Lower leg skin (tissue), 4 donors: ENCODE measurements at regions not wholly inside any gene's neighbourhood (a gene's known extent, or its start where the extent isn't known, plus 50 kb on each side); places are given as distances from the start of the nearest gene placed in this dataset.

Experiments used
- DNase-seq, 2 donors: peaks; one replicate each; pipeline ENCODE4 v3.0.0-alpha.2; 2019; ENCODE audit warnings: low spot score in 2 of 2
- H3K4me3 ChIP-seq: fragments of 200-600 bp; sonication (generic); 2 replicates; pipeline ENCODE4 v1.5.1; 2017; ENCODE audit warnings: mild to moderate bottlenecking, low read depth; ENCODE audit not compliant: poor library complexity, severe bottlenecking
- POLR2A ChIP-seq, 2 donors: fragments of 450-650 bp; IDR thresholded peaks; one replicate each; pipeline ENCODE4 v1.6.1; 2016 to 2017; ENCODE audit warnings: antibody characterized with exemption in 2 of 2, mild to moderate bottlenecking in 1 of 2, moderate library complexity in 1 of 2
- WGBS, 2 donors: methylation state at CpG; one replicate each; pipeline ENCODE4 v1.1.5; 2018; 5-methylcytosine and 5-hydroxymethylcytosine counted together
- intact Hi-C: fragments of 100-400 bp; cut with DNase I; formaldehyde crosslinking; loops from one replicate; pipeline ENCODE4 v1.15.0; 2023; ENCODE audit warnings: low total_unique reads
- TF ChIP-seq, protein P1 (sequence below), 3 donors: fragments of 450-650 bp; IDR thresholded peaks; one replicate each; pipeline ENCODE4 v1.5.1; 2016; ENCODE audit warnings: antibody characterized with exemption in 3 of 3, mild to moderate bottlenecking in 3 of 3, moderate library complexity in 2 of 3

DNA sequence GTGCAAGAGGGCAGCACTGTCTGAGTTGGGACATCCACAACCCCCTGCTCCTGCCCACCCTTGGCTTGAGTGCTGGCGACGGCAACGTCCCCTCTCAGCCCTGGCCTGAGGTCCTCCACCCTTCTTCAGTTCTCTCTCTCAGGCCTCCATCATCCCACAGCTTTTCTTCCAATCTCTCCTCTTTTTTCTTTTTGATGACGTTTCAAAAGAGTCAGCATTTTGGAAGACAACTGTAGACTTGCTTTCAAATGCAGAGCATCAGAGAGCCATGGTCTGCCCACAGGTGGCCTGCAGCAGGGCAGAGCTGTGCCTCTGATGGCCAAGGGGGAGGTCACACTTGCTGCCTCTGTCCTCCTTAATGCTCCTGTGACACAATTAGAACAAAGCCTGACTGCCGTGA, 775.4 kb downstream of the KCNJ18 start:
- WGBS, 2 donors: 57 to 60% methylated on average over 5 of the region's 5 CpGs
- peak in 1 of 2 donors; percentile 48 for DNase-seq
- intact Hi-C loops: no loop called here
- TF ChIP-seq, protein P1, sequence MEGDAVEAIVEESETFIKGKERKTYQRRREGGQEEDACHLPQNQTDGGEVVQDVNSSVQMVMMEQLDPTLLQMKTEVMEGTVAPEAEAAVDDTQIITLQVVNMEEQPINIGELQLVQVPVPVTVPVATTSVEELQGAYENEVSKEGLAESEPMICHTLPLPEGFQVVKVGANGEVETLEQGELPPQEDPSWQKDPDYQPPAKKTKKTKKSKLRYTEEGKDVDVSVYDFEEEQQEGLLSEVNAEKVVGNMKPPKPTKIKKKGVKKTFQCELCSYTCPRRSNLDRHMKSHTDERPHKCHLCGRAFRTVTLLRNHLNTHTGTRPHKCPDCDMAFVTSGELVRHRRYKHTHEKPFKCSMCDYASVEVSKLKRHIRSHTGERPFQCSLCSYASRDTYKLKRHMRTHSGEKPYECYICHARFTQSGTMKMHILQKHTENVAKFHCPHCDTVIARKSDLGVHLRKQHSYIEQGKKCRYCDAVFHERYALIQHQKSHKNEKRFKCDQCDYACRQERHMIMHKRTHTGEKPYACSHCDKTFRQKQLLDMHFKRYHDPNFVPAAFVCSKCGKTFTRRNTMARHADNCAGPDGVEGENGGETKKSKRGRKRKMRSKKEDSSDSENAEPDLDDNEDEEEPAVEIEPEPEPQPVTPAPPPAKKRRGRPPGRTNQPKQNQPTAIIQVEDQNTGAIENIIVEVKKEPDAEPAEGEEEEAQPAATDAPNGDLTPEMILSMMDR (IDR thresholded peaks at IDR 0.05): no peak
- TF ChIP-seq POLR2A (IDR thresholded peaks at IDR 0.05): no peak
- no peak overlapping the region for H3K4me3 ChIP-seq

- WGBS, 2 donors: 84 to 85% methylated on average over 9 of the region's 9 CpGs
- TF ChIP-seq POLR2A (IDR thresholded peaks at IDR 0.05): no peak
- TF ChIP-seq, protein P1 (IDR thresholded peaks at IDR 0.05): no peak
- peak in 1 of 2 donors; percentile 53 for DNase-seq
These were observed 777.0 kb downstream of the KCNJ18 start for GRCh38 chr17:22469101-22469880.

DNA sequence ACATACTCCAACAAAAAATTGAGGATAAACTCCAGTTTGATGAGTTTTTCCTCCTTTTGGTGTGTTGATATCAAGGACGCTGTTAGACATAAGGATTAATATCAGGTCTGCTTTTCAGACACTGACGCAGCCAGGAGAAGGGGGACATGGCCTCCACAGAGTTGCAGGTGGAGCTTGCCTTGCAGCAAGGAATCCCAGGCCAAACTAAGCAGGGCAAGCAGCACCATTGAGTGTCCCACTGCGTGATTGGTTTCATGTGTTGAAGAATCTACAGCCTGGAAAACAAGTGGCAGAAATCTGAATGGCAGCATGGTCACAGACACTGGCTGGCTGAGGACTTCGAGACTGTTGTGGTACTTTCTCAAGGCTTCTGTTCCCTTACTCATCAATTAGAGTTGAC, 777.6 kb downstream of the KCNJ18 start:
- 62 to 64% methylated on average over 4 of the region's 4 CpGs for WGBS, 2 donors

More at GRCh38 chr17:22469101-22469880, 777.0 kb downstream of the KCNJ18 start:
- no peak overlapping the region for H3K4me3 ChIP-seq
- intact Hi-C loops: no loop called here

DNA sequence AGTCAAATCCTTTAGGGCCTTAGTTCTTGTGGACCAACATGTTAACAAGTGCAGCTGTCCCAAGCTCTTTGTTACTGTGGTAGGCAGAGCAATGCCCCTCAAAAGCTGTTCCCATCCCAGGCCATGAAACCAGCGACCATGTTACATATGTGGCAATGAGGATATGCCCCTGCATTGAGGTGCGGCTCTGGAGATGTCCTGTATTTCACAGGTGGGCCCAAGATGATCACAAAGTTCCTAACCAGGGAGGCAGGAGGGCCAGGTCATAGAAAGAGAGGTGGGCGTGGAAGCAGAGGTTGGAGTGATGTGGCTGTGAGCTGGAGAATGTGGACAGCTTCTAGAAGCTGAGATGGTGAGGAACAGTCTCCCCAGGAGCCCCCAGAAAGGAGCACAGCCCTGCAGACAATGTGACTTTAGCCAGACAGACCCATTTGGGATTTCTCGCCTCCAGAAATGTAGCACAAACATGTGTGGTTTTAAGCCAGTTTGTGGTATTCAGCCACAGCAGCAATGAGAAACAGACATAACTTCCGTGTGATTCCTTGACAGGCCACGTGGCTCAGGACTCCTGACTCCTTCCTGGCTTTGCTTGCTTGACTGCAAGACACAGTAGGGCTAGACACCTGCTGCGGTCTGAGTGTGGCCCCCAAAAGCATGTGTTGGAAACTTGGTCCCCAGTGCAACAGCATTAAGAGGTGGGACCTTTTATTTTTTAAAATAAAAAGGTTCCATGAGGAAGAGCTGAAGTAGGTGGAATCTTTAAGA, 778.3 kb downstream of the KCNJ18 start:
- intact Hi-C loops: no loop called here
- no peak overlapping the region for H3K4me3 ChIP-seq
- TF ChIP-seq, protein P1 (IDR thresholded peaks at IDR 0.05): no peak
- no peak for TF ChIP-seq POLR2A (IDR thresholded peaks at IDR 0.05)
- peak in 1 of 2 donors; percentile 53 for DNase-seq
- WGBS, 2 donors: 60% methylated on average over 7 of the region's 7 CpGs

More for the DNA sequence above, 777.6 kb downstream of the KCNJ18 start:
- peak in 1 of 2 donors; percentile 23 for DNase-seq
- no peak overlapping the region for H3K4me3 ChIP-seq
- TF ChIP-seq, protein P1 (IDR thresholded peaks at IDR 0.05): no peak
- TF ChIP-seq POLR2A (IDR thresholded peaks at IDR 0.05): no peak
- intact Hi-C loops: no loop called here

GRCh38 chr17:22484826-22485225, 792.5 kb downstream of the KCNJ18 start:
- 56 to 68% methylated on average over 3 of the region's 3 CpGs for WGBS, 2 donors
- H3K4me3 ChIP-seq: no peak overlapping the region
- DNase-seq: no peak
- TF ChIP-seq, protein P1 (IDR thresholded peaks at IDR 0.05): no peak
- TF ChIP-seq POLR2A (IDR thresholded peaks at IDR 0.05): no peak
- intact Hi-C loops: no loop called here
